Thyroid gland (tissue), 4 donors: ENCODE measurements at regions not wholly inside any gene's neighbourhood (a gene's known extent, or its start where the extent isn't known, plus 50 kb on each side); places are given as distances from the start of the nearest gene placed in this dataset.

Experiments
- POLR2A ChIP-seq, 2 donors: fragments of 450-650 bp; IDR thresholded peaks; one replicate each; pipeline ENCODE4 v1.6.1; 2017; ENCODE audit warnings: antibody characterized with exemption in 2 of 2, mild to moderate bottlenecking in 2 of 2, moderate library complexity in 1 of 2
- TF ChIP-seq, protein P1 (sequence below), 6 experiments: fragments of 200-600 bp in 3 of 6; fragments of 450-650 bp in 3 of 6; sonication (generic) in 3 of 6; IDR thresholded peaks; one replicate each; pipeline ENCODE4 v1.5.1; 2016 to 2019; ENCODE audit warnings: antibody characterized with exemption in 6 of 6, mild to moderate bottlenecking in 2 of 6, inconsistent platforms in 1 of 6, moderate library complexity in 1 of 6

DNA sequence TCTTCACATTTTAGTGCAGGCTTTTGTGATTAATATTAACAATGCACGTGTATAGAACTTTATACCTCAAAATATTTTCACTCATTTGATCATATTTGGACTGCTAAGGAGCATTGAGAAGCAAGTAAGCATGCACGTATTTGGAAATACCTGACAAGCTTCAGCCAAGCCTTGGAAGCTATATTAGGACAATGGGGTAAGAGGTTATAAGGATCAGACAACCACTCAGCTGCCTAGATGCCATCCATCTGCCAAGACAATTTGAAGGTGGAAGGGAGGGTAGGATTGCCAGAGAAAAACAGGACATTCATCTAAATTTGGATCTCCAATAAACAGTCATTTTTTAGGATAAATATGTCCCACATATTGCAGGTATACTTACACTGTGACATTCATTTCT is 394.9 kb upstream of the CFAP20DC start:
- TF ChIP-seq, protein P1, sequence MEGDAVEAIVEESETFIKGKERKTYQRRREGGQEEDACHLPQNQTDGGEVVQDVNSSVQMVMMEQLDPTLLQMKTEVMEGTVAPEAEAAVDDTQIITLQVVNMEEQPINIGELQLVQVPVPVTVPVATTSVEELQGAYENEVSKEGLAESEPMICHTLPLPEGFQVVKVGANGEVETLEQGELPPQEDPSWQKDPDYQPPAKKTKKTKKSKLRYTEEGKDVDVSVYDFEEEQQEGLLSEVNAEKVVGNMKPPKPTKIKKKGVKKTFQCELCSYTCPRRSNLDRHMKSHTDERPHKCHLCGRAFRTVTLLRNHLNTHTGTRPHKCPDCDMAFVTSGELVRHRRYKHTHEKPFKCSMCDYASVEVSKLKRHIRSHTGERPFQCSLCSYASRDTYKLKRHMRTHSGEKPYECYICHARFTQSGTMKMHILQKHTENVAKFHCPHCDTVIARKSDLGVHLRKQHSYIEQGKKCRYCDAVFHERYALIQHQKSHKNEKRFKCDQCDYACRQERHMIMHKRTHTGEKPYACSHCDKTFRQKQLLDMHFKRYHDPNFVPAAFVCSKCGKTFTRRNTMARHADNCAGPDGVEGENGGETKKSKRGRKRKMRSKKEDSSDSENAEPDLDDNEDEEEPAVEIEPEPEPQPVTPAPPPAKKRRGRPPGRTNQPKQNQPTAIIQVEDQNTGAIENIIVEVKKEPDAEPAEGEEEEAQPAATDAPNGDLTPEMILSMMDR (IDR thresholded peaks at IDR 0.05) = no peak
- TF ChIP-seq POLR2A (IDR thresholded peaks at IDR 0.05) = no peak
